Thyroid gland (tissue), 4 donors: ENCODE measurements at regions not wholly inside any gene's neighbourhood (a gene's known extent, or its start where the extent isn't known, plus 50 kb on each side); places are given as distances from the start of the nearest gene placed in this dataset.

ENCODE experiments used
- POLR2A ChIP-seq, 2 donors: fragments of 450-650 bp; IDR thresholded peaks; one replicate each; pipeline ENCODE4 v1.6.1; 2017; ENCODE audit warnings: antibody characterized with exemption in 2 of 2, mild to moderate bottlenecking in 2 of 2, moderate library complexity in 1 of 2
- TF ChIP-seq, protein P1 (sequence below), 6 experiments: fragments of 200-600 bp in 3 of 6; fragments of 450-650 bp in 3 of 6; sonication (generic) in 3 of 6; IDR thresholded peaks; one replicate each; pipeline ENCODE4 v1.5.1; 2016 to 2019; ENCODE audit warnings: antibody characterized with exemption in 6 of 6, mild to moderate bottlenecking in 2 of 6, inconsistent platforms in 1 of 6, moderate library complexity in 1 of 6

DNA sequence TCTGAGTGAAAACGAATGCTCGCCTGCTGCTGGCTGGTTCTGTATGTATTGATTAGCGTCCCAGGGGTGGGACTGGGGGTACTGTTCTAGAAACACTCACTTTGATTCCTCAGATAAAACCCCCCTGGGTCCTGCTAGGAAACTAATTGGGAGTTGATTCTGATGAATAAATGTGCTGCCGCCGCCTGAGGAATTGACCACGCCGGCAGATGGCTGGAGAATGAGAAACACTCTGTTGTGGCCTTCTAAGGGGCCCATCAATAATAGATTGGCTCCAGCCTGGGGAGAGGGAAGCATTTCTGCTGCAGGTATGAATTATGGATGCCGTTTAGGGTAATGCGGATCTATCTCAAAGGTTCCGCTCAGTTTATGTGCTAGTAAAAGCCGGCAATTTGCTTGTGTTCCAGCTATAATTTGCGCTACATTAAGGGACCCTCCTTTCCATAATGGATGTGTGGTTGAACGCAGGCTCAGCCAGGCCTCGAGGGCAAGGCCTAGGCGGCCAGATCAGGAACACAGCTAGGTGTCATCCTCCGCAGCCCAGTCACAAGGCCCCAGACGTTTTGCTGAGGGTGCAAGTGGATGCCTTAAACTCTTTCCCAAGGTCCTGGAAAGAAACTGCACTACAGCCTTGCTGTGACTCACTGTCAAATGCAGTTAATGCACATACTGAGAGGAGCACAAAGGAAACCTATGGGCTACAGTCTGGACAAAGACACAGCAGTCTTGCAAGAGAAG, 132.2 kb upstream of the HS3ST2 start:
- TF ChIP-seq, protein P1, sequence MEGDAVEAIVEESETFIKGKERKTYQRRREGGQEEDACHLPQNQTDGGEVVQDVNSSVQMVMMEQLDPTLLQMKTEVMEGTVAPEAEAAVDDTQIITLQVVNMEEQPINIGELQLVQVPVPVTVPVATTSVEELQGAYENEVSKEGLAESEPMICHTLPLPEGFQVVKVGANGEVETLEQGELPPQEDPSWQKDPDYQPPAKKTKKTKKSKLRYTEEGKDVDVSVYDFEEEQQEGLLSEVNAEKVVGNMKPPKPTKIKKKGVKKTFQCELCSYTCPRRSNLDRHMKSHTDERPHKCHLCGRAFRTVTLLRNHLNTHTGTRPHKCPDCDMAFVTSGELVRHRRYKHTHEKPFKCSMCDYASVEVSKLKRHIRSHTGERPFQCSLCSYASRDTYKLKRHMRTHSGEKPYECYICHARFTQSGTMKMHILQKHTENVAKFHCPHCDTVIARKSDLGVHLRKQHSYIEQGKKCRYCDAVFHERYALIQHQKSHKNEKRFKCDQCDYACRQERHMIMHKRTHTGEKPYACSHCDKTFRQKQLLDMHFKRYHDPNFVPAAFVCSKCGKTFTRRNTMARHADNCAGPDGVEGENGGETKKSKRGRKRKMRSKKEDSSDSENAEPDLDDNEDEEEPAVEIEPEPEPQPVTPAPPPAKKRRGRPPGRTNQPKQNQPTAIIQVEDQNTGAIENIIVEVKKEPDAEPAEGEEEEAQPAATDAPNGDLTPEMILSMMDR (IDR thresholded peaks at IDR 0.05), result no peak
- TF ChIP-seq POLR2A (IDR thresholded peaks at IDR 0.05), result no peak
